Gastrocnemius medialis (tissue), 4 donors: ENCODE measurements at regions not wholly inside any gene's neighbourhood (a gene's known extent, or its start where the extent isn't known, plus 50 kb on each side); places are given as distances from the start of the nearest gene placed in this dataset.

ENCODE experiments used
- ATAC-seq, 2 donors: fragments of 150-250 bp; one replicate each; pipeline ENCODE4 v1.9.1; 2016
- DNase-seq, 2 donors: peaks; one replicate each; pipeline ENCODE4 v3.0.0-alpha.2; 2019
- H3K27ac ChIP-seq, 4 donors: fragments of 200-600 bp; sonication (generic); 1 replicate in 1 of 4; 2 replicates in 3 of 4; pipeline ENCODE4 v1.5.1; 2016 to 2018; ENCODE audit warnings: mild to moderate bottlenecking in 2 of 4, moderate library complexity in 1 of 4
- H3K27me3 ChIP-seq, 3 donors: fragments of 200-600 bp; sonication (generic) in 2 of 3; 1 replicate in 1 of 3; 2 replicates in 2 of 3; pipeline versions ENCODE4 v1.5.1 to v1.6.0; 2016 to 2019; ENCODE audit warnings: mild to moderate bottlenecking in 1 of 3, moderate library complexity in 1 of 3
- H3K36me3 ChIP-seq, 2 donors: fragments of 200-600 bp; sonication (generic) in 1 of 2; one replicate each; pipeline ENCODE4 v1.5.1; 2017 to 2018
- H3K4me1 ChIP-seq, 2 donors: fragments of 200-600 bp; sonication (generic) in 1 of 2; one replicate each; pipeline ENCODE4 v1.5.1; 2016 to 2017; ENCODE audit warnings: mild to moderate bottlenecking in 2 of 2
- H3K4me3 ChIP-seq, 4 donors: fragments of 200-600 bp; sonication (generic) in 3 of 4; 1 replicate in 1 of 4; 2 replicates in 3 of 4; pipeline ENCODE4 v1.5.1; 2016 to 2019; ENCODE audit warnings: mild to moderate bottlenecking in 2 of 4
- H3K9me3 ChIP-seq, 3 donors: fragments of 200-600 bp; sonication (generic) in 2 of 3; 1 replicate in 1 of 3; 2 replicates in 2 of 3; pipeline ENCODE4 v1.5.1; 2016 to 2019
- POLR2A ChIP-seq, 2 donors: fragments of 450-650 bp; IDR thresholded peaks; one replicate each; pipeline ENCODE4 v1.6.1; 2017; ENCODE audit warnings: antibody characterized with exemption in 2 of 2, mild to moderate bottlenecking in 2 of 2, moderate library complexity in 2 of 2
- in situ Hi-C, 4 donors: fragments of 200-750 bp; cut with MboI; loops; one replicate each; pipeline versions ENCODE4 v1.15.0 to v1.8.0; 2017; ENCODE audit warnings: low sequenced_read_pairs in 4 of 4
- intact Hi-C: fragments of 100-400 bp; cut with DNase I; formaldehyde crosslinking; loops from one replicate; pipeline ENCODE4 v1.15.1; 2023; ENCODE audit warnings: low total_unique reads
- TF ChIP-seq, protein P1 (sequence below), 5 experiments: fragments of 450-650 bp in 3 of 5; fragments of 200-600 bp in 2 of 5; sonication (generic) in 2 of 5; IDR thresholded peaks in 4 of 5; conservative IDR thresholded peaks in 1 of 5; 1 replicate in 4 of 5; 2 replicates in 1 of 5; pipeline ENCODE4 v1.5.1; 2016 to 2019; ENCODE audit warnings: antibody characterized with exemption in 5 of 5, mild to moderate bottlenecking in 3 of 5, moderate library complexity in 3 of 5

DNA sequence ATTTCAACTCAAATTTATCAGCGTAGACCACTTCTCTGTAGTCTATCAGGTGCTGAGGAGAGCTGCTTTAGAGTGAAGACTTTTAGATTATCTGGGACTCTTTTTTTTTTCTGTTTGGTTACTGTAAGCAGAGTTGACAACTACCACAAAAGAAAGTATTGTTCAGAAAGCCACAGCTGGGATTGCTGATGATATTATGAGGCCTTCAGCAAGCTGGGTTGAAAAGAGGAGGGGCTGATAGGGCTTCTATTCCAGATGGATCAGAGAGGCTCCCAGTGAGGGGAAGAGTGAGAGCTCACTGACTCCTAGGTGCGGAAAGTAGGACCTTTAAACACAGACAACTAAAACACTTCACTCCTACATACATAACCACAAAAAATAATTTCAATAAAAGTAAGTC is 188.5 kb upstream of the FERD3L start:
- intact Hi-C loops, result no loop called here
- TF ChIP-seq POLR2A (IDR thresholded peaks at IDR 0.05), result no peak
- TF ChIP-seq, protein P1, sequence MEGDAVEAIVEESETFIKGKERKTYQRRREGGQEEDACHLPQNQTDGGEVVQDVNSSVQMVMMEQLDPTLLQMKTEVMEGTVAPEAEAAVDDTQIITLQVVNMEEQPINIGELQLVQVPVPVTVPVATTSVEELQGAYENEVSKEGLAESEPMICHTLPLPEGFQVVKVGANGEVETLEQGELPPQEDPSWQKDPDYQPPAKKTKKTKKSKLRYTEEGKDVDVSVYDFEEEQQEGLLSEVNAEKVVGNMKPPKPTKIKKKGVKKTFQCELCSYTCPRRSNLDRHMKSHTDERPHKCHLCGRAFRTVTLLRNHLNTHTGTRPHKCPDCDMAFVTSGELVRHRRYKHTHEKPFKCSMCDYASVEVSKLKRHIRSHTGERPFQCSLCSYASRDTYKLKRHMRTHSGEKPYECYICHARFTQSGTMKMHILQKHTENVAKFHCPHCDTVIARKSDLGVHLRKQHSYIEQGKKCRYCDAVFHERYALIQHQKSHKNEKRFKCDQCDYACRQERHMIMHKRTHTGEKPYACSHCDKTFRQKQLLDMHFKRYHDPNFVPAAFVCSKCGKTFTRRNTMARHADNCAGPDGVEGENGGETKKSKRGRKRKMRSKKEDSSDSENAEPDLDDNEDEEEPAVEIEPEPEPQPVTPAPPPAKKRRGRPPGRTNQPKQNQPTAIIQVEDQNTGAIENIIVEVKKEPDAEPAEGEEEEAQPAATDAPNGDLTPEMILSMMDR (IDR thresholded peaks at IDR 0.05 in 4 of 5, conservative IDR thresholded peaks at IDR 0.05 in 1 of 5), result no peak
- H3K36me3 ChIP-seq, result no peaks in the 10 kb centered on the region
- H3K9me3 ChIP-seq, result no peaks in the 10 kb centered on the region
- no peaks in the 10 kb centered on the region for H3K27me3 ChIP-seq
- no peak for DNase-seq
- H3K27ac ChIP-seq, result no peak overlapping the region
- in situ Hi-C loops, result no loop called here
- H3K4me1 ChIP-seq, result no peaks in the 10 kb centered on the region
- no peak overlapping the region for H3K4me3 ChIP-seq
- ATAC-seq, result no peak

DNA sequence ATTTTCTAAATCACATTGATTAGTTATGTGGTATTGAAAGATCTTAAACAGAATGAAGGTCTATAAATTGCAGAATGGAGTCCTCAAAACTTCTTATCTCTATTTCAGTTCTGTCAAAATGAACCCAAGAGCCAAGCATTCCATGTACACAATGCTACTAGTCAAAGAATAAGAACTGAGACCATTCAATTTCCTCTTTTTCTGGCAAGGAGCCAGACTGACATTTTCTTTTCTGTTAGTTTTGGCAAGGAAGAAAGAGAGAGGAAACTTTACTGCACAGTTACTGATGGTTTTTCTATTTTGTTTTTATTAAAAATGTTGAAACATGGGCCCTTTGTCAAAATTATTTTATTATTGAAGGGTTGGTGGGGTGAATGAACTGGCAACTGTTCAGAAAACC is 181.8 kb upstream of the FERD3L start:
- TF ChIP-seq POLR2A (IDR thresholded peaks at IDR 0.05), result no peak
- TF ChIP-seq, protein P1 (IDR thresholded peaks at IDR 0.05 in 4 of 5, conservative IDR thresholded peaks at IDR 0.05 in 1 of 5), result no peak
- intact Hi-C loops, result no loop called here
- in situ Hi-C loops, result no loop called here
- Histone ChIP-seq H3K27ac (no peak overlapping the region), H3K36me3 (no peaks in the 10 kb centered on the region), H3K9me3 (no peaks in the 10 kb centered on the region), H3K4me3 (no peak overlapping the region), H3K27me3 (no peaks in the 10 kb centered on the region), H3K4me1 (no peaks in the 10 kb centered on the region)
- DNase-seq (no peak), ATAC-seq (no peak)

DNA sequence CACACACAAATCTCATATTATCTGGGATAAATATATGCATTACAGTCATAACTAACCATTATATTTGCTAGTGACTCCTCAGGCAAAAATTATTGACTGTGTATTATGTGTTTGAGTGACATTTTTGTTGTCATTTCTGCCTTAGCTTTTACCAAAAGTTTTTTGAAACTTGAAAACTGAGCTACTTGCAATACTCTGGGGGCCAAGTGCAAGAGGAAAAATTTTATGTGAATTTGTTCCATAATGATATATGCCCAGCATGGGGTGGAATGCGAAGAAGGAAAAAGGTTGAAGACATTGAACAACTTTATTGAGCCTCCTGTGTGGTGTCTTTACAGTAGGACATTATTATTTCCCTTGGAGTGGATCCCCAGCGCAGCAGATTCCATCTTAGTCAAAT is 176.8 kb upstream of the FERD3L start:
- ATAC-seq, result no peak
- in situ Hi-C loops, result no loop called here
- TF ChIP-seq, protein P1 (IDR thresholded peaks at IDR 0.05 in 4 of 5, conservative IDR thresholded peaks at IDR 0.05 in 1 of 5), result no peak
- TF ChIP-seq POLR2A (IDR thresholded peaks at IDR 0.05), result no peak

DNA sequence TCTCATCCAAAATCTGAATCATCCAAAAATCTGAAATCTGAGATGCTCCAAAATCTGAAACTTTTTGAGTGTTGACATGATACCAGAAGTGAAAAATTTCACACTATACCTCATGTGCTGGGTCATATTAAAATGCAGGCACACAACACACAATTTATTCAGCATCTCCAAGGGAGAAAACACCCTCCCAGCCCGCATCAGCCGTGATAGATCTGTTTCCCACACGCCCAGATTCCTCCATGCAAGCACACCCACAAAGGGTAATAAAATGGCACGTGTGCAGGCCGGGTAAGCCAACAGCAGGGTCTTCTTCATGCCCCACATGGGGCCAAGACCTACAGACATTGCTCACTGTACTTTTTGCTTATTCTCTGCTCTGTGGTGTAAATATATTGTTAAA is 173.1 kb upstream of the FERD3L start:
- no peak for ATAC-seq
- in situ Hi-C loops, result no loop called here
- no peaks in the 10 kb centered on the region for H3K9me3 ChIP-seq

More for the DNA sequence above, 176.8 kb upstream of the FERD3L start:
- Histone ChIP-seq H3K36me3 (no peaks in the 10 kb centered on the region), H3K4me1 (no peaks in the 10 kb centered on the region), H3K27me3 (no peaks in the 10 kb centered on the region), H3K4me3 (no peak overlapping the region), H3K9me3 (no peaks in the 10 kb centered on the region), H3K27ac (no peak overlapping the region)
- intact Hi-C loops, result no loop called here
- no peak for DNase-seq

DNA sequence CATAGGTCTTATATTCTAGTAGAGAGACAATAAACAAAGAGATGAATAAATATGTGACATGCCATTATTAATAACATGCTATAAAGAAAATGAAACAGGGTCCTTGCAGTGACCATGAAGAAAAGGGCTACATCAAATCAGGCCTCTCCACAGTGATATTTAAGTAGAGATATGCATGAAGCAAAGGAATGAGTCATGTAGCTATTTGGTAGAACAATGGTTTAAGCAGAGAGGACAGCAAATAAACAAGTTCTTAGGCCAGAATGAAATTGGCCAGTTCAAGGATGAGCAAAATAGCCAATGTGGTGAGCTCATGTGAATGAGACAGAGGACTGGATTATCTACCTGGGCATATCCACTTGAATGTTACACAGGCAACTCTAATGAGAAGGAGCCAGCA is 172.2 kb upstream of the FERD3L start:
- Histone ChIP-seq H3K4me3 (no peak overlapping the region), H3K36me3 (no peaks in the 10 kb centered on the region), H3K9me3 (no peaks in the 10 kb centered on the region), H3K4me1 (no peaks in the 10 kb centered on the region), H3K27me3 (no peaks in the 10 kb centered on the region), H3K27ac (no peak overlapping the region)
- ATAC-seq, result no peak
- DNase-seq, result no peak
- intact Hi-C loops (no loop called here), in situ Hi-C loops (no loop called here)
- TF ChIP-seq, protein P1 (IDR thresholded peaks at IDR 0.05 in 4 of 5, conservative IDR thresholded peaks at IDR 0.05 in 1 of 5), result no peak
- TF ChIP-seq POLR2A (IDR thresholded peaks at IDR 0.05), result no peak

More for the DNA sequence above, 173.1 kb upstream of the FERD3L start:
- Histone ChIP-seq H3K4me3 (no peak overlapping the region), H3K27me3 (no peaks in the 10 kb centered on the region), H3K36me3 (no peaks in the 10 kb centered on the region), H3K27ac (no peak overlapping the region), H3K4me1 (no peaks in the 10 kb centered on the region)
- TF ChIP-seq POLR2A (IDR thresholded peaks at IDR 0.05), result no peak
- TF ChIP-seq, protein P1 (IDR thresholded peaks at IDR 0.05 in 4 of 5, conservative IDR thresholded peaks at IDR 0.05 in 1 of 5), result no peak
- no peak for DNase-seq
- intact Hi-C loops, result no loop called here
